GM12891 (cell line): ENCODE measurements at regions not wholly inside any gene's neighbourhood (a gene's known extent, or its start where the extent isn't known, plus 50 kb on each side); places are given as distances from the start of the nearest gene placed in this dataset.

ENCODE experiments used
- POLR2A ChIP-seq: IDR thresholded peaks from 2 replicates; pipeline ENCODE4 v1.6.1; 2011; ENCODE audit warnings: low read depth, low read length, control low read depth
- POLR2AphosphoS5 ChIP-seq: IDR thresholded peaks from 2 replicates; pipeline ENCODE4 v1.6.1; 2011; ENCODE audit warnings: low read depth, low read length, control low read depth

- TF ChIP-seq POLR2A (no peak), POLR2AphosphoS5 (no peak)
Observed at GRCh38 chr16:6864244-6864643, 468.4 kb upstream of the RBFOX1 start.
